Mucosa of descending colon (tissue), 3 donors: ENCODE measurements at regions not wholly inside any gene's neighbourhood (a gene's known extent, or its start where the extent isn't known, plus 50 kb on each side); places are given as distances from the start of the nearest gene placed in this dataset.
A peak's percentile ranks its signal among the peaks of the same experiment; 100 is the strongest.

Source experiments
- ATAC-seq: fragments of 200-7000 bp; cut with Tn5 transposase; one replicate; pipeline ENCODE4 v1.9.1; 2020; ENCODE audit warnings: mild to moderate bottlenecking, moderate library complexity
- DNase-seq, 3 donors: peaks; one replicate each; pipeline ENCODE4 v3.0.0-alpha.2; 2020
- H3K36me3 ChIP-seq: fragments of 200-600 bp; one replicate; pipeline ENCODE4 v1.8.0; 2021; ENCODE audit warnings: low read depth, mild to moderate bottlenecking
- H3K4me1 ChIP-seq: fragments of 200-600 bp; one replicate; pipeline ENCODE4 v1.8.0; 2021; ENCODE audit warnings: low read depth, mild to moderate bottlenecking
- H3K4me3 ChIP-seq: fragments of 200-600 bp; one replicate; pipeline ENCODE4 v1.8.0; 2021; ENCODE audit warnings: mild to moderate bottlenecking
- H3K9me3 ChIP-seq: fragments of 200-600 bp; one replicate; pipeline ENCODE4 v1.8.0; 2021; ENCODE audit warnings: mild to moderate bottlenecking
- CTCF ChIP-seq: fragments of 200-600 bp; IDR thresholded peaks from one replicate; pipeline ENCODE4 v1.8.0; 2022; ENCODE audit warnings: antibody characterized with exemption, mild to moderate bottlenecking
- intact Hi-C, 2 donors: fragments of 100-400 bp; cut with DNase I in 1 of 2; cut with micrococcal nuclease in 1 of 2; formaldehyde crosslinking; loops; one replicate each; pipeline versions ENCODE4 v1.11.0 to v1.11.1; 2022; cut with DNase I, micrococcal nuclease
- donor health status: DM: no; HTN: no; CAD: no; lungs with moderate emphysema.
- donor health status: DM: no; HTN: no; CAD: no.
- donor health status: DM: no; HTN: yes; CAD: no.

GRCh38 chr3:27885641-27886040, 163.5 kb upstream of the EOMES start:
- no peaks in the 10 kb centered on the region for H3K9me3 ChIP-seq
- TF ChIP-seq CTCF, result no peak
- intact Hi-C loops, result no loop called here
- H3K4me1 ChIP-seq, result no peaks in the 10 kb centered on the region
- no peak for ATAC-seq
- no peak for DNase-seq
- H3K4me3 ChIP-seq, result no peak overlapping the region
- H3K36me3 ChIP-seq, result no peaks in the 10 kb centered on the region

DNA sequence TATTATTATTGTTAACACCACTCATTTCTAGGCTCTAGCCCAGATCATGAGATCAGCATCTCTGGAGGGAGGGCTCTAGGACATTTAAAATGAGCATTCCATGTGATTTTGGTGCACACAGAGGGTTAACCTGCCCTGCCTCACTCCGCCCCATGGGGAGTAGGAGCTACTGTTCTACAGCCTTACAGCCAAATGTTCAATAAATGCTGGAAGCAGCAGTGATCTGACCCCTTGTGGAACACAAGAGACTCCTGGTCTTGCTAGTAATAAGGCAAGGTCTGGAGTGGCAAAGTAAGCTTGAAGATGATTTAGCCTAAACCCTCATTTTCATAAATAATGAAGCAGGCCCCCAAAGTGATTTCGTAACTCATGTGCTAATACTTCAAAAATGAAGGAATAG, 166.4 kb upstream of the EOMES start:
- Histone ChIP-seq H3K4me1 (no peaks in the 10 kb centered on the region), H3K9me3 (no peaks in the 10 kb centered on the region), H3K4me3 (no peak overlapping the region), H3K36me3 (no peaks in the 10 kb centered on the region)
- DNase-seq (no peak), ATAC-seq (no peak)
- no peak for TF ChIP-seq CTCF
- intact Hi-C loops, result no loop called here

DNA sequence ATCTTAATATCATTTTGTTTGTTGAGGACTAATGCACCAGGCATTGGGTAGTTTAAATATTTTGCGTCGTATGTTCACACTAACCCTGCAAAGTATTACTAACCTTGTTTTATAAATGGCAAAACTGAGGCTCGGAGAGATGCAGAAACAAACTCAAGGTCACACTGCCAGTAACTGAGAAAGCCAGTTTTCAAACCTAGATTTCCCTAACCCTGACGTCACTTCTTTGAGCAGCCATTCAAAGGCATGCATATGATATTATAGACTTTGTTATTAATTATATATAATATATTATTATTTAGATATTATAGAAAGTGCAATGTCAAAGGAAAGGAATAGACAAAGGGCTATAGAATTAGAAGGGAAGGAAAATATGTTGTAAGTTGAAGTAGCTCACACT, 167.6 kb upstream of the EOMES start:
- no peaks in the 10 kb centered on the region for H3K9me3 ChIP-seq
- intact Hi-C loops, result no loop called here
- H3K4me3 ChIP-seq, result no peak overlapping the region
- H3K4me1 ChIP-seq, result no peaks in the 10 kb centered on the region
- H3K36me3 ChIP-seq, result no peaks in the 10 kb centered on the region
- no peak for ATAC-seq
- no peak for DNase-seq
- no peak for TF ChIP-seq CTCF

- peak; percentile 30 for ATAC-seq
- TF ChIP-seq CTCF, result no peak
- intact Hi-C loops, result no loop called here
These were observed 178.2 kb upstream of the EOMES start for GRCh38 chr3:27900316-27900715.

DNA sequence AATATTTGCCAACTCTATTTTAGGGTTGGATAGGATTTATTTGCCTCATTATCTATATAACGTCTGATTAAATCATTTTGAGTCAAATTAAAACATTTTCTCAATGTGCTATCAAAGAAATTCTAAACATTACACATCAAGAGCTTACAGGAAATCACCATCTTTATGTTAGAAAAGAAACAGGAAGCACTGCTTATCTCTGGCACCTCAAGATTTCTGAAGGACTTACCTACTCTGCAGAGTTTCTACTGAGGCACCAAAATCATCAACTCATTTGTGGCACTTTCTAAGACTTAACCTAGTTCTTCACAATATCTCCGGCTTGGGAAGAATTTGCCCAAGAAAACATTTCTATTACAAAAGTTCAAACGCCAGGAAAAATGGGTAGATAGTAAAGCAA, 181.3 kb upstream of the EOMES start:
- DNase-seq, result no peak
- Histone ChIP-seq H3K4me3 (no peak overlapping the region), H3K9me3 (no peaks in the 10 kb centered on the region), H3K36me3 (no peaks in the 10 kb centered on the region), H3K4me1 (no peaks in the 10 kb centered on the region)
- no peak for ATAC-seq
- intact Hi-C loops, result no loop called here
- no peak for TF ChIP-seq CTCF

More at GRCh38 chr3:27900316-27900715, 178.2 kb upstream of the EOMES start:
- no peak overlapping the region for H3K4me3 ChIP-seq
- DNase-seq, result no peak
- no peaks in the 10 kb centered on the region for H3K9me3 ChIP-seq
- H3K4me1 ChIP-seq, result no peaks in the 10 kb centered on the region
- H3K36me3 ChIP-seq, result no peaks in the 10 kb centered on the region

DNA sequence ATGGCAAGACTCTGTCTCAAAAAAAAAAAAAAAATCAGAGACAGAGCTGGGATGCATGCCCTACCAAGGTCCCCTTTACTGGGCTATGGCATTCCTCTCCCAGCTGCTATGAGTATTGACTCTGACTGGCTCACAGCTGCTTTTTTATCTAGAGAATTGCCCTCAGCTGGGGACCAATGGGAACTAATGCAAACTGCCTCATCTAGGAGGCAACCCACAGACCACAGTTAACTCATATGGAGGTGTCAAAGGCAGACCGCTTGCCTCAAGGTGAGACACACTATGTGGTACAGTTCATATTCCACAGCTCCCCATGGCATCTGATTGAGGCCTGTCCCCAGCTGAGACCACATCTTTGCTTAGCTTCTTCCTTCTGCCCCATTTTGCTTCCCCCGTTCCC, 183.5 kb upstream of the EOMES start:
- no peaks in the 10 kb centered on the region for H3K9me3 ChIP-seq
- intact Hi-C loops, result no loop called here
- H3K4me1 ChIP-seq, result no peaks in the 10 kb centered on the region
- H3K4me3 ChIP-seq, result no peak overlapping the region
- ATAC-seq (peak; percentile 42), DNase-seq (no peak)
- TF ChIP-seq CTCF, result no peak
- H3K36me3 ChIP-seq, result no peaks in the 10 kb centered on the region
